Femur (tissue), 1 donor: ENCODE measurements at regions not wholly inside any gene's neighbourhood (a gene's known extent, or its start where the extent isn't known, plus 50 kb on each side); places are given as distances from the start of the nearest gene placed in this dataset.
A peak's percentile ranks its signal among the peaks of the same experiment; 100 is the strongest.
"Not testable (repeated sequence)": the region's sequence is repeated elsewhere in the genome, so short reads cannot be mapped to it uniquely, and the experiment has no call there.

ENCODE experiments used
- DNase-seq: peaks from one replicate; pipeline ENCODE4 v3.0.0-alpha.2; 2017

DNA sequence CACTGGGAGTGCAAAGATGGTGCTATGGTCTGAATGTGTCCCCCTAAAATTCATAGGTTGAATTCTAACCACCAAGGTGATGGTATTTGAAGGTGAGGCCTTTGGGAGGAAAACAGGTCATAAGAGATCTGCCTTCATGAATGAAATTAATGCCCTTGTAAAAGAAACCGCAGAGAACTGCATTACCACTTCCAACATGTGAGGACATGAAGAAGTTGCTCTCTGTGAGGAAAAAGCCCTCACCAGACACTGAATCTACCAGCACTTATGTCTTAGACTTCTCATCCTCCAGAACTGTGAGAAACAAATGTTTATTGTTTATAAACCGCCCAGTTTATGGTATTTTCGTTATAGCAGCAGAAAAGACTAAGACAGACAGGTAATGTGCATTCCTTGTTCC lies 224.7 kb upstream of the C1orf87 start:
- DNase-seq, result no peak

DNA sequence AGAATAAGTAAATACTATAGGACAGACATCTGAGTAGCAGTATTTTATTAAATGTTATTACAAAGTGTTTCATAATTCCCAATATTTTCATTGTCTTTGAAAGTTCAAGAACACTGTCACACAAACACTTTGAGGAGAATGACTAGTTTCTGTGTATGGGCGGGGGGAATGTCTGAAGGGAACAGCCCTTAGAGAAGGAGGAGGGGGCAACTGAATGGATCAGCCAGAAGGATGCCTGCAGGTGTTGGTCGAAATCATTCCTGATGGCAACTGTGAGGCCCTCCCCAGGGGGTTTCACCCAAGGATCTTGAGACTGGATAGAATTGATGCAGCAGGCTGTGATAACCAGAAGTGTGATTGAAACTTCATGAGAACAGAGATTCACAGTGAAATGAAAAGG lies 223.2 kb upstream of the C1orf87 start:
- no peak for DNase-seq

DNA sequence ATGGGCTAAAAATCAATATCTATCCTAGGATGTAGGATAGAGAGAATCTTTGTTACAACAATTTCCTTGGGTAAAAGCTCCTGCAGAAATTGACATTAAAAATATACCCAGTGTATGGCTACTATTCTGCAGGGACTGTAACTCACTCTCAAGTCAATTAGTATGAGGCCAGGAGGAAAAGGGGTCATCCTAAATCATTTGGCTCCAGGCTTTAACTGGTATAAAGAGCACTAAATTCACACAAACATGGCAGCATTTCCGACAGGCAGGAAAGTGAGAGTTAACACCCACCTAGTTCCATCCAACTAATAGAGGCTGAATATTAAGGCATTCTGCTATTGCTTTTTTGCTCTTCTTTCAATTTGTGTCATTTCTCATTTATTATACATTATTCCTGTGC lies 218.6 kb upstream of the C1orf87 start:
- no peak for DNase-seq

DNA sequence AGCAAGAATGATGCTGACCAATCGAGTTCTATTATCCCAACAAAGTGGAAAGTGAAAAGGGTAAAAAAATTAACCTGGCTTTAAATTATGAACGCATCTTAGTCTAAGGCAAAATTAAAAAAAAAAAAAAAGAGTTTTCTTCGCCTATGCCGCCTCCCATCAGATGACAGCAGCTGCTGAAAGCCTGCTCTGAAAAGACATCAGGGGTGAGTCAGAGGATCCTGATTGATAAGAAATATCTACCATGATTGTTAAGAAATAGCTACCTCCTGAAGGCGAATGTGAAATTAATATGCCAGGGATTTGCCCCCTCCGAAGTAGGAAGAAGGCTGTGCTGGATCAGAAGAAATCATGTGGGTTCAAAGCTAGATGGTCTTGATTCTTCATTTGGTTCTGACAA lies 216.8 kb upstream of the C1orf87 start:
- DNase-seq, result no peak

DNA sequence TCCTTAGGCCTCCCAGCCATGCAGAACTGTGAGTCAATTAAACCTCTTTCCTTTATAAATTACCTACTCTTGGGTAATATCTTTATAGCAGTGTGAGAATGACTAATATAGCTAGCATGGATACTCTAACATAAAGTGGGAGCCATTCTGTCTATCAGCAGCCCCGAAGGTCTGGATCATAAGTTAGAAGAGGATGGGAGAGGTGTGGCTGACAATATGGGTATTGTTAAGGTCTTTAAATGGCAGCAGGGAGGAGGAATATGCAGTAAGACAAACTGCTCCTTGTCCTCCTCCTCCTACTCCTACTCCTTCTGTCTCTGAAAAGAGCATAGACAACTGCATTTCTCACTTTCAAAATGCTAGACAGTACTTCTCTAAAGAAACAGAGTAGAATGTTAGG lies 214.0 kb upstream of the C1orf87 start:
- DNase-seq, result no peak

DNA sequence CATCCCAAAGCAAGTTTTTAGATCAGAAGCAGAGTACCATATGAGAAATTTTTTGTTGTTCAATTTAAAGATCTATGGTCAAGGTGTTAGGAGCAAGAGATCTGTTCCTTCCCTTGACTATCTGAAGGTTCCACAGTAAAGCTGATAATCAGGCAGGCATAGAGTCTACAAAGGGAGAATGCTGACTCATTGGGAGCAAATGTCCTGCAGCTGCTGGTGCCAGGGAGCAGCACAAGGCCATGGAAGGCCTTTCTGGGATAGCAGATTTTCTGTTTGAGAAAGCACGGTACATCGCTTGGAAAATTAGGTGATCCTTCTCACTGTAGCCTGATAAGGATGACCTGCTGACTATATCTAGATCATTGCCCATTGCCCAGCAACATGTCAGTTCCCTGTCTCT lies 210.1 kb upstream of the C1orf87 start:
- no peak for DNase-seq

DNA sequence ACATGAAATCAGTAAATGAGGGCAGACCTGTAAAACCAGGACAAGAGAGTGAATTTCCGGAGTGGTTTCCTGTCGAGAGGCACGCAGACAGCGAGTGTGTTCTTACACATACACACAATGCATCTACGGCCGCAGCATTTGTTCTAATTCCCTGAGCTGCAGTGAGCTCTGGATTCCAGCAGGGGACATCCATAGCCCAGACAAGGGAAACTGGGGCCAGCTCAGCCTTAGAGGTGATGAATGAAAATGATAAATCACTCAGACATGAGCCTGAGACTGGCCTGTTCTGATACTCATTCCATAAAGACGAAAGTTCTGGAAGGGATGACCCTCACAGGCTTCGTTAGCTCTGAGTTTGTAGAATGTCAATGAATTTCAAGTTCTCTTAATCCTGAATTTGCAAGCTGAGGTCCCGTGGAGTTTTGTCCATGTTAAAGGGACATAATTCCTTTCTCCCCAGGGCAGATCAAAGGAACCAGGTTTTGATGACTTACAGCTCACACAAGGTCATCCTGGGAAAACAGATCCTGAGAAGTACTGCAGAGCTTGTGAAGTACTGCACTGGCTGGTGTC lies 207.9 kb upstream of the C1orf87 start:
- peak; percentile 83 for DNase-seq

DNA sequence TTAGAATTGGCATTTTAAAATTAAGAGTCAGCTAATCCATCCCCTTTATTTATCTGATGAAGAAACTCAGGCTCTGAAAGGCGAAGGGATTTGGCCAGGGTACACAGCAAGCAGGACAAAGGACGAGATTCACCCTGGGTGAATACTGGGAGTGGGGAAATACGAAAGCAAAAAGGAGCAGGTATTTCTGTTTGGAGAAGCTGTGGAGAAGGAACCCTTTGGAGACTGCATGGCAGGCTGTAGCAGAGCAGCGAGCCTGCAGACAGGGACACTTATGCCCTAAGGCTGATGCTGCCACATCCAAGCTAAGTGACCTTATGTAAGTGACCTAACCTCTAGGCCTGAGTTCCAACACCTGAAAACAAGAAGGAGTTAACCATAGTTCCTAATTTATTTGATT lies 207.2 kb upstream of the C1orf87 start:
- no peak for DNase-seq

DNA sequence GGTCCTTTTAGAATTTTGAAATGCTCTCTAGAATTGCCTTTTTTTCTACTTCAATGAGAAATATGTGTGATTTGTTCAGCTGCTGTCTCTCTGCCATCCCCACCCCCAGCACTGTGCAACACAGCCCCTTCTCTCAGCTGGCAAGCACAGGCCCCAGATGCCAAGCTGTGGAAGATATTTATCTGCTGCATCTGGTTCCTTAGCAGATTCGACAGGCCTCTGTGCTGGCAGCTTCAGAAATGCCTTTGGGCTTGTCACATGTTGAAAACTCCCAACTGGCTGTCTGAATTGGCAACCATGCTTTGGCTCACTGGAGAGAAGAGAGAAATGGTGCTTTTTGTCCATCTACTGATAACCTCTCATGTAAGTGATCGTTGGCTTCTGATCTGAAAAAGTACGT lies 206.7 kb upstream of the C1orf87 start:
- DNase-seq, result peak; percentile 78

DNA sequence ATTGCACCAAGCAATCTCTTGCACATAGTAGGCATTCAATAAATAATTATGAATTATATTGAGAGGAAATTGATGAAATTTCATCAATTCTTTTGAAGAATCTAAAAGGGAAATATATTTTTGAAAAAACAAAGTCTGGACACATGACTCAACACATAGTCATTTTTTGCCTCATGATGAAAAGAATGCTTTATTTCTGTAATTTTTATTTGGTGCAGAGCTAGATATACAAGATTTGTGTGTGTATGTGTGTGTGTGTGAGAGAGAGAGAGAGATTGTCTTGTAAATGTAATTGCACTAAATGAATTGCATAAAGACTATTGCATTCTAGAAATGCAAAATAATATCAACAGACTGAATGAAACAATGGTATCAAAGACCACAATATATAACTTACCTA lies 206.2 kb upstream of the C1orf87 start:
- no peak for DNase-seq

DNA sequence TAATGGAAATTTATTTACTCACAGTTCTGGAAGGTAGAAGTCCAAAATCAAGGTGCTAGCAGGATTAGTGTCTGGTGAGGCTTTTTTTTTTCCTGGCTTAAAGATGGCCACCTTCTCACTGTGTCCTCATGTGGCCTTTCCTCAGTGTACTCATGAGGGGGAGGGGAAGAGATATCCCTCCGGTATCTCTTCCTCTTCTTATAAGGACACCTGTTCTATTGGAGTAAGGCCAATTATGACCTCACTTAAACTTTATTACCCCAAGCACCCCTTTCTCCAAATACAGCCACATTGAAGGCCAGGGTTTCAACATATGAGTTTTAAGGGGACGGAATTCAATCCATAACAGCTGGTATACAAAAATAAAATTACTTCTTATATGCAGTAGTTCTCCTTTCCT lies 203.7 kb upstream of the C1orf87 start:
- no peak for DNase-seq

DNA sequence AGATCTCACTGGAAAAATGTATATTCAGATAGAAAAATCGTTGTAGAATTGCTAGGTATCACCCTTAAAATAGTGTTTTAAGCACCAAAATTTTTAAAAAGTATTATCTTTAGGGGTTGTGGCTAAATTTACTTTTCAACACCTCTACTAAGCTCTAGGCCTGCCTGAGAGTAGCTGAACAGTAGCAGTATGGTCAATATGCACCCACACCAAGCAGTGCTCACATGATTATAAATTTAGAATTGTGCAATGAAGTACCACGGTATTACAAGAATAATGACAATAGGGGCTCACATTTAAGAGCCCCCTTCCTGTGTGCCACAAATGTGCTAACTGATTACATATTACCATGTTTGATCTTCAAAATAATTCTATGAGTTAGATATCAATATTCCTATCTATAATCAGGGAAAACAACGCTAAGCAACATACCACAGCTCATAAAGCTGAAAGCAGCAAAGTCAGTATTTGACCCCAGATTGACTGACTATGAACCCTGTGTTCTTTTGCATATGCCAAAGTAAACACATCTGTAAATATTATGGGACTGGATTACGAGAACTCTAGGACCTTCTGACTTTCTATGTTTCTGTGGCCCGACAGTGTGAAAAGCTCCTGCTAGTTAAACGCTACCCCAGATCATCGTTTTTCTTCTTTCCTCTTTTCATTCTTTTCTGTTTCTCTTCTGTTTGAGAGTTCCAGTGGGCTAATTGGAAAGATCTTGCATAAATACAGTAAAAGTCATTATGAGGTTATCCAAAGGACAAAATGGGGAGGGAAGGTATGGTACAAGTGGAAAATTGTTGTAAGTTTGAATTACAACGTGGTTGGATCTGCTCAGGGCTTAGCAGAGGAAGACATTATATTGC lies 201.1 kb upstream of the C1orf87 start:
- DNase-seq, result no peak

DNA sequence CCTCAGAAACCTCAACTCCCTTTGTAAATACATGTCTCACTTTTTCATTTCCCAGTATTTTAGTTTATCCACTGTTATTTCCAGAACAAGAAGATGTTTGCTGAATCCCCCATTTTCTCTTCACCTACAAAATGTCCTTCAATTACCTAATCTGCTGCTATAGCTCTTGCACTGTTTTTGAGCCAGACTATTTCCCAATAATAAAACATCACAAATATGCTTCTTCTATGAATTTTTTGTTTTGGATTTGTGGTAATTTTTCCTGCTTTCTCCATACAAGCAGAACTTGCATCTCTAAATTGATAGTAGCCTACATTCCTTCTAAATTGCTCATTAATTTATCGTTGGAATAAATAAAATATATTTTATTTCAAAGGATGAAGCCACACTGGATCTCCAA lies 199.6 kb upstream of the C1orf87 start:
- DNase-seq, result no peak

DNA sequence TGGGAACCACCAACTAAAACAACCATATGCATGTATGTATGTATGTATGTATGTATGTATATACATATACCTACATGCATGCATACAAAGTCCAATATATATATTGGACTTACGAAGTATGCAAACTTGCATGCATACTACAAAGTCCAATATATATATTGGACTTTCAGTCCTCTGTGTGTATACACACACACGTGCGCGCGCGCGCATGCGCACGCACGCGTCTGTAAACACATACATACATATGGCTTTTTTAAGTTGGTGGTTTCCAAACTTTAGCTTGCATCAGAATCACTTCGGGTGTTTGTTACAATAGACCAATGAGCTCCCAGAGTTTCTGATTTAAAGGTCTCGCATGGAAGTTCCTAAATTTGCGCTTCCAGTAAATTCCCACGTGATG lies 197.5 kb upstream of the C1orf87 start:
- no peak for DNase-seq

DNA sequence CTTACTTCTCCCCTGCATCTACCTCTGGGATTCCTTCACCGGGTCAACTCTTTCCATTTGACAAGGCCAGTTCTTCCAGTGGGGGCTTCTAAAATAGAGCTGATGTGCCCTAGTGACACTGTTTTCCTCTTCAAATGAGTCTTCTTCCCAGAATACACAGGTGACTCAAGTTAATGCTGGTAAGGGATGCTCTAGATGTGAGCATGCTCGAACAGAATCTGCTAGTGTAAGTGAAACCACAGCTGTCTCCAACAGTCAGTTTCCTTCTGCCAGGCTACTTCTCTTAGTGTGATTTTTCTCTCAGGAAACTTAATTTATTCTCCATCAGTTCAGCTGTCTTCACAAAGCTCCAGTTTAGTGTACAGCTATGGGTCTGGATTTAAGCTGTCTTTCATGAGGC lies 194.9 kb upstream of the C1orf87 start:
- DNase-seq, result no peak

DNA sequence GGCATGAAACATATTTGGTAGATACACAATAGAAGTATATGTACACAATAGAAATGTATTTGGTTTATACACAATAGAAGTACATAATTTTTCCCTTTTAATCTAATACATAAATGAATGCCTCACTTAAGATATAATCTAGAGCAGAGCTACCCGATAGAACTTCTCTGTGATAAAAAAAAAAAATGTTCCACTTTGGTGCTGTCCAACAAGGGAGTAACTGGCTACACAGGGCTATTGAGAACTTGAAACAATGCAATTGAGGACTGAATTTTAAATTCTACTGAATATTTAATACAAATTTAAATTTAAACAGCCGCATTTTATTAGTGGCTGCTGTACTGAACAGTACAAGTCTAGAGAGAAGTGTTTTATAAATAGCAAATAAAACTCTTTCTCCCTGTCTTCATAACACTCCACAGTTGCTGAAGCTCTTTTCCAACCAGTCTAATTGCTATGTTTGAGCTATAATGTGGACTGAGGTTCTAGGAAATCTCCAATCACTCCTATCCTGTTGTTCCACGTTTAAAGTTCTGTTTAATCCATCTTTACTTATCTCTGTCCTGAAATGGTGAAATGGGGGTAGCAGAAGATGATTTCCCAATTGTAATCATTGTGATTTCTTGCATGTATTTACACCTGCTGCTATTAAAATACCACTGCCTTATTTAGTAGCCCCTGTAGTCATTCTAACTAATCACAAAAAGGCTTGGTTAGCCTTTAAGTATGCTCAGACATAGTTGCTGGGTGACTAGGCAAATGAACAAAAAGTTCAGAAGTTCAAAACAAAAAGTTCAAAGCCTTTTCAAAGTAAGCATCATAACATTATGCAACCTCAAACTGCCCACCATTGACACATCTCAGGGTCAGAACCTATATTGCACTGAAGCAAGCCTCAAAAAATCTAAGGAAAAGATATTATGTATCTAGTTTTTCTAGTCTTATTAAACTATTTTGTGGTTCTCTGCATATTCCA lies 192.3 kb upstream of the C1orf87 start:
- DNase-seq, result no peak

DNA sequence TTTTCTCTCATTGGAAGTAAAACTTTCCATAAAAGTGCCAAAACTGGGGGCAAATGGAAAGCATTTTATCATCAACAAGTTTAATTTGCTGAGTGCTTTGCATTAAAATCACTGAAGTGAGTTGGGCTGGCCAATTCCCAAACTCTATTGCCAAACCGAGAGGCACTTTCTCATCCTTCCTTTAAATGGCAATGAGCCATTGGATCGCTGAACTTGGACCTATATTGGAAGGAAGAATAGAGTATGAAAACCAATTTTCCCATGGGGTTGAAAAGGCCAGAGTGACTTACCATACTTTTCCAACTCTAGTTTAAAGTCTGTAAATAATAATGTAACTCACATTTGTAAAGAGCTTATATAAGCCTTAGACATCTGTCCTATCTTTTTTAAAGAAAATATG lies 189.1 kb upstream of the C1orf87 start:
- DNase-seq, result peak; percentile 72

DNA sequence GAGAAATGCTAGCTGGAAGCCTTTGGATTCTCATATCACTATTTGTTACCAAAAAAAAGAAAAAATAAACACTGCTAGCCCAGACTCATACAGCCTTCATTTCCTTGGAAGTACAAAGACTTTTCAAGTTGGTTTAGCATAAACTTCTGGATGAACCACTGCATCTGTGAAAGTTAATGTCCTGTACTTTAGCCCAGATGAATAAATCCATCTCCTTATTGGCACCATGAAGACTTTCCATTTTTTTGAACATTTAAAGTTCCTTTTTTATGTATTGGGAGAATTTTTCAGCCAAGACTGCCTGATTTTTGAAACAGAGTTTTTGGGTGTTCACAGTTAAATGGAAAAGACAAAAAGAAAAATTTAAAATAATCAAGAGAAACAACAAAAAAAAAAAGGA lies 184.0 kb upstream of the C1orf87 start:
- no peak for DNase-seq

DNA sequence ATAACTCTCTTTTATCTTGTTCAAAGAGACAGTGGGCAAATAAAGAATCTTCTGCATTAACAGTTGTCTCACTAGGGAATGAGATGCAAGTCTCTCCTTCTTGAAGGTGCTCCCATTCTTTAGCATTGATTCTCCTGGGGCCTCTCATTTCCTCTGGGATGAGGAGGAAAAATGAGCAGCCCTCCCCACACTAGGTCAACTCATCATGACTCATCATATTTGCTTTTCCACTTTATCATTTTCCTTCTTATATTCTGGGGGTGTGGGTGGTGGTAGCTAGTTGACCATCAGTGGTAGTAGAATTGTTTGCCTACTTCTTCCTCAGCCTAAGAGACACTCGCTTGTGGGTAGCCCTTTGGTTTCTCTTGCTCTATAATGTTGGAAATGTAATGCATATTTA lies 182.0 kb upstream of the C1orf87 start:
- no peak for DNase-seq

DNA sequence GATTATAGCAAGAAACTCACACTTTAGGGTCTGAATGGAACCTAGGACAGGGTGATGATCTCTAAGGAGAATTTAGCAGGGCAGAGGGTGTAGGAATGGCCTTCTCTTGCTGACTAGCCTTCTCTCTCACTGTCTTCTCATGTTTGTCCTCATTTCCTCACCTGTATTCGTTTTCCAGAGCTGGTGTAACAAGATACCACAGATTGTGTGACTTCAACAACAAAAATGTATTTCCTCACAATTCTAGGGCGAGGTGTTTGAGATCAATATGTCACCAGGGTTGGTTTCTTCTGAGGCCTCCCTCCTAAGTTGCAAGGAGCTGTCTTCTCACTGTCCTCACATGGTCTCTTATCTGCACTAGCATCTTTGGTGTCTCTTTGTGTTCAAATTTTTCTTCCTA lies 177.9 kb upstream of the C1orf87 start:
- DNase-seq, result no peak

DNA sequence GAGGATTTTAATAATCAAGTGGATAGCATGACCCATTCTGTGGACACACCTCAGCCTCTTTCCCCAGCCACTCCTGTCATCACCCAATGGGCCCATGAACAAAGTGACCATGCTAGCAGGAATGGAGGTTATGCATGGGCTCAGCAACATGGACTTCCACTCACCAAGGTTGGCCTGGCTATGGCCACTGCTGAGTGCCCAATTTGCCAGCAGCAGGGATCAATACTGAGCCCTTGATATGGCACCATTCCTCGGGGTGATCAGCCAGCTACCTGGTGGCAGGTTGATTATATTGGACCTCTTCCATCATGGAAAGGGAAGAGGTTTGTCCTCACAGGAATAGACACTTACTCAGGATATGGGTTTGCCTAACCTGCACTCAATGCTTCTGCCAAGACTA lies 173.9 kb upstream of the C1orf87 start:
- DNase-seq, result not testable (repeated sequence)

DNA sequence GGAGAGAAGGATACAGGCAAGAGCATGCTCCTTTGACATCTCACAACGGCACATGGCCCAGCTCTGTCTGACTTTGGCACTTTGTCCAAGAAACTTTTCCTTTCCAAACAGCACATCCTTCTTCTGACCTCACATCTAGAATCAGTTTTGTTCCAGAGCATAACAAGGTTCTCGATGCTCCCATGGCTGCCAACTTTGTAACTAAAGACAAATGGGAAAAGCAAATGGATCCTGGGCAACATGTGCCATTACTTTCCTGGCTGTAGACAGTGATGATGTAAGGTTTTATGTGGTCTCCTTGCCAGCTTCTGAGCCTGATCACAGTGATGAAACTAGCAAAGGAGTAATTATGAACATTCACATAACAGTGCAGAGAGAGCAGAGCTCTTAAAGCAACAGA lies 171.8 kb upstream of the C1orf87 start:
- peak; percentile 53 for DNase-seq

DNA sequence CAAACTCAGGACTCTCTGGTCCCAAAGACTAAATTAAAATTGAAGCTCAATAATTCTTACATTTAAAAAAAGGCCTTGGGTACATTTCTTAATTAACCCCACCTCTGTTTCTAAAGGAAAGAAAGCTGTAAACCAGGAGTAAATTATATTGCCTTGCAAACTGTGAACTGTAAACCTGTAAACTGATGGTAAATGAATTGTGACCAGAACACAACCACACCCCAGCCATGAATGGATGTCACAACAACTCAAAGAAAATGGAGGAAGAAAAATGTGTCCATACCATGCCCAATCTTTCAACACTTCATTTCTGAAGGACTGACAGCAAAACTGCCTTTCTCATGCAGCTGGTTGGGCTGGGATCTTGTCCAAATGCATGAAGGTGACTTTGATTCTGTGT lies 171.3 kb upstream of the C1orf87 start:
- no peak for DNase-seq

DNA sequence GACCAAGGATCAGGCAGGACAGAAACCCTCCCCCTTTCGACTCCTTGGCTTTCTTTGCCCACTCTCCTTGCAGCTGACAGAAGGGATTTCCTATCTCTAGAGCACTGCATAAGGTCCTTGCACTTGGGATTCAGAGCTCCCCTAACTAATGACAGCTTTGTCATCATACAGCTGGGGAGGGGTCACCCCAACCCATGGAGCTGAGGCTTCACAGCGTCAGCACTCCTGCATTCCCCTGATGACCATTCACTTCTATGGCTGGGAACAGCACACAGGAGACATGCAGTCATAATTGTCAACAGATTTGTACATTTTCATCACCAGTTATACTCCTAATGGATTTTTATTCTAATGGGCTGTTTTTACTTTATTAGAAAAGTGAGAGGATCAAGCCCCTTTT lies 161.7 kb upstream of the C1orf87 start:
- DNase-seq, result no peak
